Neural cell (in vitro differentiated cells): ENCODE measurements at regions not wholly inside any gene's neighbourhood (a gene's known extent, or its start where the extent isn't known, plus 50 kb on each side); places are given as distances from the start of the nearest gene placed in this dataset.

Source experiments
- H2AFZ ChIP-seq: fragments of 200-600, 300-800 bp; sonication (generic), shearing (Covaris generic); 2 replicates; pipeline ENCODE4 v1.6.0; 2014; ENCODE audit warnings: low read depth, mild to moderate bottlenecking, antibody characterized with exemption, low read length, moderate library complexity
- H3F3A ChIP-seq: fragments of 200-600 bp; shearing (Covaris generic); 2 replicates; pipeline ENCODE4 v1.6.1; 2016; ENCODE audit warnings: mild to moderate bottlenecking, moderate library complexity, mixed read lengths, antibody characterized with exemption, low read length; ENCODE audit not compliant: insufficient read depth, poor library complexity, severe bottlenecking
- H3K27ac ChIP-seq: fragments of 200-600, 300-800 bp; sonication (generic), shearing (Covaris generic); 2 replicates; pipeline ENCODE4 v1.5.1; 2014; ENCODE audit warnings: mild to moderate bottlenecking, low read length, moderate library complexity
- H3K27me3 ChIP-seq: fragments of 300-800, 200-600 bp; sonication (generic), shearing (Covaris generic); 2 replicates; pipeline ENCODE4 v1.6.0; 2014; ENCODE audit warnings: mild to moderate bottlenecking, low read depth, low read length, moderate library complexity; ENCODE audit not compliant: insufficient read depth
- H3K36me3 ChIP-seq: fragments of 300-800, 200-600 bp; sonication (generic), shearing (Covaris generic); 2 replicates; pipeline ENCODE4 v1.5.1; 2014; ENCODE audit warnings: mild to moderate bottlenecking, antibody characterized with exemption, low read length, moderate library complexity; ENCODE audit not compliant: insufficient read depth
- H3K4me2 ChIP-seq: fragments of 300-800, 200-600 bp; sonication (generic), shearing (Covaris generic); 2 replicates; pipeline ENCODE4 v1.6.0; 2014; ENCODE audit warnings: mild to moderate bottlenecking, low read length
- H3K4me3 ChIP-seq: fragments of 300-800, 200-600 bp; sonication (generic), shearing (Covaris generic); 2 replicates; pipeline ENCODE4 v1.5.1; 2014; ENCODE audit warnings: mild to moderate bottlenecking, low read length, moderate library complexity
- H3K79me2 ChIP-seq: fragments of 200-600 bp; shearing (Covaris generic); replicated peaks from 2 replicates; pipeline ENCODE4 v1.6.0; 2014; ENCODE audit warnings: mild to moderate bottlenecking, low read length, moderate library complexity; ENCODE audit not compliant: insufficient read depth
- H3K9ac ChIP-seq: fragments of 300-800, 200-600 bp; sonication (generic), shearing (Covaris generic); 2 replicates; pipeline ENCODE4 v1.6.1; 2016; ENCODE audit warnings: mild to moderate bottlenecking, low read length, mixed read lengths
- H3K9me2 ChIP-seq: fragments of 200-600 bp; shearing (Covaris generic); 2 replicates; pipeline ENCODE4 v1.6.1; 2016; ENCODE audit warnings: mild to moderate bottlenecking, low read length, mixed read lengths; ENCODE audit not compliant: insufficient read depth
- H3K9me3 ChIP-seq: fragments of 200-600, 300-800 bp; sonication (generic), shearing (Covaris generic); 2 replicates; pipeline ENCODE4 v1.6.1; 2016; ENCODE audit warnings: mild to moderate bottlenecking, mixed run types, low read length, moderate library complexity, mixed read lengths
- H4K20me1 ChIP-seq: fragments of 200-600 bp; shearing (Covaris generic); 2 replicates; pipeline ENCODE4 v1.6.1; 2016; ENCODE audit warnings: mild to moderate bottlenecking, mixed run types; ENCODE audit not compliant: insufficient read depth
- EP300 ChIP-seq: fragments of 450-650 bp; conservative IDR thresholded peaks from 2 replicates; pipeline ENCODE4 v1.6.1; 2014; ENCODE audit warnings: antibody characterized with exemption, mild to moderate bottlenecking, moderate library complexity; ENCODE audit not compliant: poor library complexity, severe bottlenecking
- EZH2 ChIP-seq: fragments of 200-600, 300-800 bp; shearing (Covaris generic), sonication (generic); IDR thresholded peaks from 2 replicates; pipeline ENCODE4 v1.6.1; 2014; ENCODE audit warnings: antibody characterized with exemption, low read length, borderline replicate concordance, mild to moderate bottlenecking; ENCODE audit not compliant: insufficient read depth, poor library complexity, severe bottlenecking
- MXI1 ChIP-seq: fragments of 450-650 bp; conservative IDR thresholded peaks from 2 replicates; pipeline ENCODE4 v1.6.1; 2014; ENCODE audit warnings: antibody characterized with exemption, mild to moderate bottlenecking; ENCODE audit not compliant: poor library complexity, severe bottlenecking
- POLR2AphosphoS5 ChIP-seq: IDR thresholded peaks from 2 replicates; pipeline ENCODE4 v1.6.1; 2012
- RAD21 ChIP-seq: fragments of 450-650 bp; conservative IDR thresholded peaks from 2 replicates; pipeline ENCODE4 v1.6.1; 2014; ENCODE audit warnings: antibody characterized with exemption, mild to moderate bottlenecking, moderate library complexity
- SMC3 ChIP-seq: fragments of 450-650 bp; conservative IDR thresholded peaks from 2 replicates; pipeline ENCODE4 v1.6.1; 2014; ENCODE audit warnings: antibody characterized with exemption, mild to moderate bottlenecking, moderate library complexity; ENCODE audit not compliant: poor library complexity
- TAF1 ChIP-seq: IDR thresholded peaks from 2 replicates; pipeline ENCODE4 v1.6.1; 2012; ENCODE audit warnings: low read depth
- TF ChIP-seq, protein P1 (sequence below): IDR thresholded peaks from 2 replicates; pipeline ENCODE4 v1.6.1; 2012; ENCODE audit warnings: borderline replicate concordance
- TF ChIP-seq, protein P2 (sequence below): fragments of 450-650 bp; IDR thresholded peaks from 2 replicates; pipeline ENCODE4 v1.5.1; 2014; ENCODE audit warnings: antibody characterized with exemption, mild to moderate bottlenecking, moderate library complexity; ENCODE audit not compliant: poor library complexity, severe bottlenecking

DNA sequence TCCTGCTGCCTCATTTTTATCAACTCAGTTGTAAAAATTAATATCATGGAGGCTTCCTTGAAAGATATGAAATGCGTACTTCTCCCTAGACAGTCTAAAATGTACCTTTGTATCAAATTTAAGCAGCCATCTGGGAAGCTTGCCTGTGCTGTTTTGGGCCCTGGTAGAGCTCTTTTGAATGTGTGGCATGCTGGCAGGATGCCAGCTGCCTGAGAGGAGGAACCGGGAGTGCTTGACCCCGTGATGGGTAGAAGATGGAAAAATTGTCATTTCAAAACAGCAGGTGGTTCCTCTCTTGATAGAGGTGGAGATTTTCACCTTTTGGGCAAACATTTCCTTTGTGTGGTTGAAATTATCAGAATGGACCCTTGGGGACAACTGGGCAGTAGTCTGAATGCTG, 245.3 kb downstream of the RPLP1 start:
- Histone ChIP-seq H3K4me2 (no peak overlapping the region), H3K27me3 (no peaks in the 10 kb centered on the region), H4K20me1 (no peaks in the 10 kb centered on the region), H3F3A (no peaks in the 10 kb centered on the region), H3K9me3 (no peaks in the 10 kb centered on the region), H3K36me3 (no peaks in the 10 kb centered on the region), H3K27ac (no peak overlapping the region), H3K4me3 (no peak overlapping the region), H3K9ac (no peak overlapping the region), H3K79me2 (no peaks in the 10 kb centered on the region), H3K9me2 (no peaks in the 10 kb centered on the region), H2AFZ (no peak overlapping the region)
- TF ChIP-seq, protein P1, sequence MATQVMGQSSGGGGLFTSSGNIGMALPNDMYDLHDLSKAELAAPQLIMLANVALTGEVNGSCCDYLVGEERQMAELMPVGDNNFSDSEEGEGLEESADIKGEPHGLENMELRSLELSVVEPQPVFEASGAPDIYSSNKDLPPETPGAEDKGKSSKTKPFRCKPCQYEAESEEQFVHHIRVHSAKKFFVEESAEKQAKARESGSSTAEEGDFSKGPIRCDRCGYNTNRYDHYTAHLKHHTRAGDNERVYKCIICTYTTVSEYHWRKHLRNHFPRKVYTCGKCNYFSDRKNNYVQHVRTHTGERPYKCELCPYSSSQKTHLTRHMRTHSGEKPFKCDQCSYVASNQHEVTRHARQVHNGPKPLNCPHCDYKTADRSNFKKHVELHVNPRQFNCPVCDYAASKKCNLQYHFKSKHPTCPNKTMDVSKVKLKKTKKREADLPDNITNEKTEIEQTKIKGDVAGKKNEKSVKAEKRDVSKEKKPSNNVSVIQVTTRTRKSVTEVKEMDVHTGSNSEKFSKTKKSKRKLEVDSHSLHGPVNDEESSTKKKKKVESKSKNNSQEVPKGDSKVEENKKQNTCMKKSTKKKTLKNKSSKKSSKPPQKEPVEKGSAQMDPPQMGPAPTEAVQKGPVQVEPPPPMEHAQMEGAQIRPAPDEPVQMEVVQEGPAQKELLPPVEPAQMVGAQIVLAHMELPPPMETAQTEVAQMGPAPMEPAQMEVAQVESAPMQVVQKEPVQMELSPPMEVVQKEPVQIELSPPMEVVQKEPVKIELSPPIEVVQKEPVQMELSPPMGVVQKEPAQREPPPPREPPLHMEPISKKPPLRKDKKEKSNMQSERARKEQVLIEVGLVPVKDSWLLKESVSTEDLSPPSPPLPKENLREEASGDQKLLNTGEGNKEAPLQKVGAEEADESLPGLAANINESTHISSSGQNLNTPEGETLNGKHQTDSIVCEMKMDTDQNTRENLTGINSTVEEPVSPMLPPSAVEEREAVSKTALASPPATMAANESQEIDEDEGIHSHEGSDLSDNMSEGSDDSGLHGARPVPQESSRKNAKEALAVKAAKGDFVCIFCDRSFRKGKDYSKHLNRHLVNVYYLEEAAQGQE: no peak
- TF ChIP-seq, protein P2, sequence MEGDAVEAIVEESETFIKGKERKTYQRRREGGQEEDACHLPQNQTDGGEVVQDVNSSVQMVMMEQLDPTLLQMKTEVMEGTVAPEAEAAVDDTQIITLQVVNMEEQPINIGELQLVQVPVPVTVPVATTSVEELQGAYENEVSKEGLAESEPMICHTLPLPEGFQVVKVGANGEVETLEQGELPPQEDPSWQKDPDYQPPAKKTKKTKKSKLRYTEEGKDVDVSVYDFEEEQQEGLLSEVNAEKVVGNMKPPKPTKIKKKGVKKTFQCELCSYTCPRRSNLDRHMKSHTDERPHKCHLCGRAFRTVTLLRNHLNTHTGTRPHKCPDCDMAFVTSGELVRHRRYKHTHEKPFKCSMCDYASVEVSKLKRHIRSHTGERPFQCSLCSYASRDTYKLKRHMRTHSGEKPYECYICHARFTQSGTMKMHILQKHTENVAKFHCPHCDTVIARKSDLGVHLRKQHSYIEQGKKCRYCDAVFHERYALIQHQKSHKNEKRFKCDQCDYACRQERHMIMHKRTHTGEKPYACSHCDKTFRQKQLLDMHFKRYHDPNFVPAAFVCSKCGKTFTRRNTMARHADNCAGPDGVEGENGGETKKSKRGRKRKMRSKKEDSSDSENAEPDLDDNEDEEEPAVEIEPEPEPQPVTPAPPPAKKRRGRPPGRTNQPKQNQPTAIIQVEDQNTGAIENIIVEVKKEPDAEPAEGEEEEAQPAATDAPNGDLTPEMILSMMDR: no peak
- TF ChIP-seq RAD21: no peak
- TF ChIP-seq EP300: no peak
- TF ChIP-seq MXI1: no peak
- no peak for TF ChIP-seq POLR2AphosphoS5
- no peak for TF ChIP-seq TAF1
- no peak for TF ChIP-seq EZH2
- no peak for TF ChIP-seq SMC3

DNA sequence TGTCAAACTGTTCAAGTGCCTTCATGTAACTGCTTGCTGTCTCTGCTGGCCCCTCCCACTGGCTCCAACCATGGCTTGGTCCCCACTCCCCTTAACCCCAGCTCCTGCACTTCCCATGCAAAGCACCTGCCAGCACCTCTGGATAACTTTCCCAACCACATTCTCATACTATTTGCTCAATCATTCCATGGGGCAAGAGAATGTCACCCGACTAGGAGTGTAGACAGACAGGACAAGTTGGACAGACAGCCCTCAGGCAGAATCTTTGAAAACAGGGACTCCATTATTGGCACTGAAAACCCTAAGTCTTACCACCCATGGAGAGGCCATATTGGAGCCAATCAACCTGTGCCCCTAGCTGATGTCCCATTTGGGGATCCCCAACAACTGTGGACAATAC, 246.5 kb downstream of the RPLP1 start:
- no peak overlapping the region for H2AFZ ChIP-seq
- H3K9me3 ChIP-seq: no peaks in the 10 kb centered on the region
- H3K27ac ChIP-seq: no peak overlapping the region
- no peaks in the 10 kb centered on the region for H3K36me3 ChIP-seq
- TF ChIP-seq SMC3: no peak
- H3K9me2 ChIP-seq: no peaks in the 10 kb centered on the region
- no peaks in the 10 kb centered on the region for H3K79me2 ChIP-seq
- H3K9ac ChIP-seq: no peak overlapping the region
- no peaks in the 10 kb centered on the region for H4K20me1 ChIP-seq
- no peak overlapping the region for H3K4me2 ChIP-seq
- no peaks in the 10 kb centered on the region for H3K27me3 ChIP-seq
- no peaks in the 10 kb centered on the region for H3F3A ChIP-seq
- no peak overlapping the region for H3K4me3 ChIP-seq

DNA sequence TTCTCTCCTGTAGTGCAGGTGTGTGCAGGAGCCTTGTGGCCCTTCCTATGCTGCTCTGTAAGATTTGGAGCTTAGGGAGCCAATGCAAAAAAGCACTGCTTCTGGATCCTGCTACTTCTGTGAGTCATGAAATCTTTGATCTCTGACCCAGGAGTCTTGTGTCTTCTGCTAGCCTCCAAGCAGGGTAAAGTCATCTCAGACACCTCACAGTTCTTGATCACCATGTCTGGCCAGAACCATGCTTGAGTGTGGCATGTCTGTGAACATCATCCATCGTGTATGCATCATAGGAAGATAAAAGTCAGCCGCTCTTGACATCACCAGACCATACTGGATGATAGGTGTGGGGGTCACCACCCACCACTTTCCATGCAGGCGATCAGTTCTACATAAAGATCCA, 247.8 kb downstream of the RPLP1 start:
- Histone ChIP-seq H3K79me2 (no peaks in the 10 kb centered on the region), H3K9ac (no peak overlapping the region), H3F3A (no peaks in the 10 kb centered on the region), H3K27me3 (no peaks in the 10 kb centered on the region), H3K36me3 (no peaks in the 10 kb centered on the region), H3K4me2 (no peak overlapping the region), H4K20me1 (no peaks in the 10 kb centered on the region), H2AFZ (no peak overlapping the region), H3K9me3 (no peaks in the 10 kb centered on the region), H3K9me2 (no peaks in the 10 kb centered on the region), H3K4me3 (no peak overlapping the region), H3K27ac (no peak overlapping the region)
- no peak for TF ChIP-seq RAD21
- TF ChIP-seq MXI1: no peak
- no peak for TF ChIP-seq SMC3
- TF ChIP-seq, protein P2: no peak
- TF ChIP-seq TAF1: no peak
- no peak for TF ChIP-seq EP300
- TF ChIP-seq EZH2: no peak
- TF ChIP-seq, protein P1: no peak
- no peak for TF ChIP-seq POLR2AphosphoS5
